NT2/D1 (cell line): ENCODE measurements at regions not wholly inside any gene's neighbourhood (a gene's known extent, or its start where the extent isn't known, plus 50 kb on each side); places are given as distances from the start of the nearest gene placed in this dataset.
"Not testable (repeated sequence)": the region's sequence is repeated elsewhere in the genome, so short reads cannot be mapped to it uniquely, and the experiment has no call there.

Experiments
- DNase-seq: peaks from one replicate; pipeline ENCODE4 v3.0.0-alpha.2; 2011; ENCODE audit warnings: low read depth, low spot score
- H3K27me3 ChIP-seq: 2 replicates; pipeline ENCODE4 v1.6.0; 2011; ENCODE audit warnings: mild to moderate bottlenecking; ENCODE audit not compliant: insufficient read length, insufficient read depth
- H3K36me3 ChIP-seq: 2 replicates; pipeline ENCODE4 v1.6.1; 2011; ENCODE audit warnings: mild to moderate bottlenecking, low read length, mixed read lengths; ENCODE audit not compliant: insufficient read depth, insufficient read length
- H3K4me1 ChIP-seq: 2 replicates; pipeline ENCODE4 v1.5.1; 2011; ENCODE audit not compliant: insufficient read depth, insufficient read length
- H3K4me3 ChIP-seq: 2 replicates; pipeline ENCODE4 v1.5.1; 2011; ENCODE audit warnings: low read depth; ENCODE audit not compliant: insufficient read length
- H3K9ac ChIP-seq: 2 replicates; pipeline ENCODE4 v1.6.0; 2011; ENCODE audit warnings: low read depth; ENCODE audit not compliant: insufficient read length
- H3K9me3 ChIP-seq: 2 replicates; pipeline ENCODE4 v1.5.1; 2011; ENCODE audit warnings: mild to moderate bottlenecking, low read length; ENCODE audit not compliant: insufficient read depth
- SUZ12 ChIP-seq: IDR thresholded peaks from 2 replicates; pipeline ENCODE4 v1.6.1; 2011; ENCODE audit not compliant: insufficient read length, insufficient read depth; ENCODE audit errors: extremely low read depth
- YY1 ChIP-seq: IDR thresholded peaks from 2 replicates; pipeline ENCODE4 v1.6.1; 2011; ENCODE audit not compliant: insufficient read length, insufficient read depth
- ZNF274 ChIP-seq: IDR thresholded peaks from 2 replicates; pipeline ENCODE4 v1.6.1; 2011; ENCODE audit warnings: mild to moderate bottlenecking, low read depth, low read length

DNA sequence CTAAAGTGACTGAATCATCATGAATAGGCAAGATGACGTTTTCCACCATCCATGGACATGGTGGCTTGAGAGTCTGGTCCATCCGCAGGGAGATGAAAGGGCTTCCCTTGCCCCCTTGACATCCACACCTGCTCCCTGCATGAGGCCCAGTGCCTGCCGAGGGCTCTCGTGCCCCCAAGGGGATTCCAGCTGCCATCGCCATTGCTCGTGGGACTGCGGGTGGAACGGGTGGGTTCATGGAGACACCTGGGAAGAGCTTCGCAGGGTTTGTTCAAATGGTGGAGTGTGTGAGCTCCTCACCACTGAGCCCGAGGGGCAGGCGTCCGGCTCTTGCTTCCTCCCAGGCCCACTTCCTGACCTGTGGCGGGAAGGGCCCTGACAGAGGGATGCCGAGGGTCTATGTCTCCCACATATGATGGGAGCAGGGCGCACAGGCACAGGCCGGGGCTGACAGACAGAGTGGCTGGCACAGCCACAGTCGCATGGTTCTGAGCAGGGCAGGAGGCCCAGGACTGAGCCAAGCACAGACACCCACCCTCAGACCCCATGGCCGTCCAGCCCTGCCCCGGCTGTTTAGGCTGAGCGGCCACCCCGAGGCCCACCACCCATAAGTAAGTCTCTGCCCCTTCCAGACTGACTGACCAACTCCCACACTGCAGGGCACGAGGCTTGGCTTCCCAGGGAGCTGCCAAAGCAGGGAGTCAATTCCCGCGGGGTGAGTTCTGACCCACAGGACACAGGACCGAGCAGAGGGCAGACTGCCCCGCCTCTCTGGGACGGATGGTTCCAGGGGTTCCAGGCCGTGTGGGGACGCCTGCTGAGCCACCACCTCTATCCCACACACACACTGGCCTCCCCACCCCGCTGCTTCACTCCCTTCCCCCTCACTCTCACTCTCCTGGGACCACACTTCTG is 70.0 kb upstream of the PPP1R26 start:
- TF ChIP-seq ZNF274 (no peak), SUZ12 (no peak), YY1 (no peak)
- H3K36me3 ChIP-seq, result no peaks in the 10 kb centered on the region
- DNase-seq, result no peak
- no peak overlapping the region for H3K4me3 ChIP-seq
- peaks cover 3% of the 10 kb centered on the region for H3K27me3 ChIP-seq
- H3K9ac ChIP-seq, result no peak overlapping the region
- peaks cover 6% of the 10 kb centered on the region; the same call in 1 of the 2 replicates for H3K9me3 ChIP-seq
- no peaks in the 10 kb centered on the region for H3K4me1 ChIP-seq

DNA sequence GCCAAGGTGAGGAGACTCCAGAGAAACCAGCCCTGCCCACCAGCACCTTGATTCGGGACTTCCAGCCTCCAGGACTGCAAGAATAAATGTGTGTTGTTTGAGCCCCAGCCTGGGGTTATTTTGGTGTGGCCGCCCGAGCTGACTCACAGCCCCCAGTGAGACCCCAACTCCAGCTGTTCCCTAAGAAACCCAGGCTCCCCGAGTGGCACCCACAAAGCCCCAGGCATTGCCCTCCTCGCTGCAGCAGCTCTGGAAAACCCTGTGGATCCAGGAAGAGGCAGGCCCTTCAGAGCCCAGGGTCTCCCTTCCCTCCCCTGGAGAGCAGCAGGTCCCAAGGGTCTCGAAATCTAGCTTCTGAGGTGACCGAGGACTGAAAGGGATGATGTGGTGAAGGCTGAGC is 69.2 kb upstream of the PPP1R26 start:
- Histone ChIP-seq H3K36me3 (no peaks in the 10 kb centered on the region), H3K4me1 (no peaks in the 10 kb centered on the region), H3K27me3 (peaks cover 3% of the 10 kb centered on the region), H3K9me3 (peaks cover 6% of the 10 kb centered on the region; the same call in 1 of the 2 replicates), H3K4me3 (no peak overlapping the region), H3K9ac (no peak overlapping the region)
- TF ChIP-seq ZNF274, result no peak
- TF ChIP-seq SUZ12, result no peak
- no peak for TF ChIP-seq YY1
- no peak for DNase-seq

DNA sequence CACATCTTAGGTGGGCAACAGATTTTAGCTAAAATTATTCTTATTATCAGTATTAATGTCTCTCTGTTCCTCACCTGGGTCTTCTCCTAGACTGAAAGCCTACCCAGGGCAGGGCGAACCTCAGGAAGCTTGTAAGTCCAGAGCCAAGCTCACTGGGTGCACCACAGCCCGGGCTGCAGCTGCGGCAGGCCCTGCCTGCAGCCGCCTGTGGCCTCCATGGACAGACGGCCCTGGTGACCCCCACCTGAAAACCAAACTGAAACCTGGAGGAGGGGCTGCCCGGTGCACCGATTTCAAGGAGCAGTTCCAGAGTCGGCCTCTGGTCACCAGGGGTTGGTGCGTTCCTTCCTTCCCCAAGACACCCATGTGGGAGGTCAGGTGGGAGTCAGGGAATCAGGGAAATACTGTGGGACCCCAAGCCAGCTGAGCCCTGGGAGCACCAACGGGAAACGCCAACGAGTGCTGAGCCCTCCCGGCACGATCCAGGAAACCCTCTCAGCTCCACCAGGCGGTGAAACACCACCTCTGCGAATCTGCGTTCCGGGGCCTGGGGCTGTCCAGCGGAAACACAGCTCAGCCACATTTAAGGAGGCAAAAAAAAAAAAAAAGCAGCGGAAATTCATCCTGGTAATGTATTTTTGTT is 68.6 kb upstream of the PPP1R26 start:
- H3K27me3 ChIP-seq, result peaks cover 3% of the 10 kb centered on the region
- TF ChIP-seq SUZ12 (no peak), ZNF274 (no peak), YY1 (no peak)
- H3K9ac ChIP-seq, result no peak overlapping the region
- H3K9me3 ChIP-seq, result peaks cover 6% of the 10 kb centered on the region; the same call in 1 of the 2 replicates
- DNase-seq, result no peak
- peaks cover 2% of the 10 kb centered on the region for H3K4me1 ChIP-seq
- H3K4me3 ChIP-seq, result no peak overlapping the region
- H3K36me3 ChIP-seq, result no peaks in the 10 kb centered on the region

DNA sequence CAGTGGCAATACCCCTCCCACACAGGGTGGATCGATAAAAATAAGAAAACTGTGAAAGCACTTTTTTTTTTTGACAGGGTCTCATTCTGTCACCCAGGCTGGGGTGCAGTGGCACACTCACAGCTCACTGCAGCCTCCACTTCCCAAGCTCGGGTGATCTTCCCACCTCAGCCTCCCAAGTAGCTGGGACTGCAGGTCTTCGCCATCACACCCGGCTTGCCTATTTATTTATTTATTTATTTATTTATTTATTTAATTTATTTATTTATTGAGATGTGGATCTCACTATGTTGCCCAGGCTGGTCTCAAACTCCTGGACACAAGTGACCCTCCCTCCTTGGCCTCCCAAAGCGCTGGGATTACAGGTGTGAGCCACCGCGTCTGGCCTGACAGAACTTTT is 68.0 kb upstream of the PPP1R26 start:
- DNase-seq, H3K36me3 ChIP-seq, H3K4me1 ChIP-seq, H3K9ac ChIP-seq, H3K9me3 ChIP-seq, H3K4me3 ChIP-seq, H3K27me3 ChIP-seq: not testable (repeated sequence)

DNA sequence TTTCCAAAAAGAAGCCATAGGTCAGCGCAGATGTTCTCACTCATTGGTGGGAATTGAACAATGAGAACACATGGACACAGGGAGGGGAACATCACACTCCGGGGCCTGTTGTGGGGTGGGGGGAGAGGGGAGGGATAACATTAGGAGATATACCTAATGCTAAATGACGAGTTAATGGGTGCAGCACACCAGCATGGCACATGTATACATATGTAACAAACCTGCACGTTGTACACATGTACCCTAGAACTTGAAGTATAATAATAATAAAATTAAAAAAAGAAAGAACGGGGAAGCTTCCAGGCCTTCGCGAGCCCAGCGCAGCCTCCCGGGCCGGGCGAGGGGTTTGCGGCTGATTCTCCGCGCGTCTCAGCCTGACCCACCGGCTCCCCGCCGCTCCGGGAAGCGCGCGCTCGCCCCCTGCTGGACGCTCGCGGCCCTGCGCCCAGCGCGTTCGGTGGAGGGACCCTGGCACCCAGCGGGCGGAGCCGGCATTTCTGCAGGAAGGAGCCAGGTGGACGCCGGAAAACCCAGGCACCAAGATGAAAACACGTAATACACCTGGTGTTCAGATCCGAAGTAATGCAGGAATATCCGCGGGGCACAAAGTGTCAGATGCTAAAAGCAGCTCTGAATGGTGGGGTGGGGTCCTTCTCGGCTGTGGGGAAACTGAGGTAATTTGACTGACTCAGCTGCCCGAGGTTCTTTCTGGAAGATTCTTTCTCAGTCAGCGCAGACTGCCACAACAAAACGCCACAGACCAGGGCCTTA is 67.1 kb upstream of the PPP1R26 start:
- not testable (repeated sequence) for H3K4me3 ChIP-seq, H3K9ac ChIP-seq, H3K9me3 ChIP-seq, H3K4me1 ChIP-seq, H3K36me3 ChIP-seq, H3K27me3 ChIP-seq
- peak; percentile 70 for DNase-seq

DNA sequence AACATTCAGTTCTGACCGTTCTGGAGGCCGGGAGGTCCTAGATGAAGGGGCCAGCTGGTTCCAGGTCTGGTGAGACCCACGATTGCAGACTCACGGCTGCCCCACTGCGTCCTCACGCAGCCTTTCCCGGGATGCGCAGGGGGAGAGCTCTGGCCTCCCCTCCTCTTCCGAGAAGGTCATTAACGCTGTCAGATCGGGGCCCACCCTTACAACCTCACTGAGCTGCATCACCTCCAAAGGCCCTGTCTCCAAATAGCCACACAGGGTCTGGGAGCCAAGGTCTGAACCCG is 66.6 kb upstream of the PPP1R26 start:
- no peaks in the 10 kb centered on the region for H3K27me3 ChIP-seq
- H3K4me1 ChIP-seq, result peaks cover 6% of the 10 kb centered on the region
- peaks cover 6% of the 10 kb centered on the region; the same call in 1 of the 2 replicates for H3K9me3 ChIP-seq
- TF ChIP-seq SUZ12 (no peak), ZNF274 (no peak), YY1 (no peak)
- no peaks in the 10 kb centered on the region for H3K36me3 ChIP-seq
- no peak overlapping the region for H3K9ac ChIP-seq
- DNase-seq, result no peak
- H3K4me3 ChIP-seq, result no peak overlapping the region

DNA sequence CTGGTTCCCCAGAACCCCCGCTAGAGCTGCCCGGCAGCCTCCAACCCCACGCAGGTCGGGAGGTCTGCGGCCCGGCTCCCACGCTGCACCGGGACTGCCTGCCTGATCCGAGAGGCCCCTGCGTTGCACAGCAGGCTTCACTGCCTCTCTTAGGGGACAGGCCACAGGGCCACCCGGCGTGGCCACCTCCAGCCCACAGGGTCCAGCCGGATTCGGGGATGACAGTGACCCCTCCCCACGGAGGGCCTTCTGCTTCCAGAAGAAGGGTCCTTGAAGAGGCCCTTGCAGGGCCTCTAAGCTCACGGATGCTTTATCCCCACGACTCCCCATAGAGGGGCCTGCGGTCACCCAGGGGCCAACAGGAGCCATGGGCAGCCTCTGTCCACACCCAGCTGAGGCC is 66.1 kb upstream of the PPP1R26 start:
- peaks cover 6% of the 10 kb centered on the region for H3K4me1 ChIP-seq
- no peak overlapping the region for H3K9ac ChIP-seq
- no peak for DNase-seq
- H3K36me3 ChIP-seq, result no peaks in the 10 kb centered on the region
- no peak for TF ChIP-seq ZNF274
- TF ChIP-seq SUZ12, result no peak
- no peak for TF ChIP-seq YY1
- H3K4me3 ChIP-seq, result no peak overlapping the region
- H3K27me3 ChIP-seq, result no peaks in the 10 kb centered on the region
- H3K9me3 ChIP-seq, result peaks cover 6% of the 10 kb centered on the region; the same call in 1 of the 2 replicates
